ENCODE measurements at regions not wholly inside any gene's neighbourhood (a gene's known extent, or its start where the extent isn't known, plus 50 kb on each side); places are given as distances from the start of the nearest gene placed in this dataset.

DNA sequence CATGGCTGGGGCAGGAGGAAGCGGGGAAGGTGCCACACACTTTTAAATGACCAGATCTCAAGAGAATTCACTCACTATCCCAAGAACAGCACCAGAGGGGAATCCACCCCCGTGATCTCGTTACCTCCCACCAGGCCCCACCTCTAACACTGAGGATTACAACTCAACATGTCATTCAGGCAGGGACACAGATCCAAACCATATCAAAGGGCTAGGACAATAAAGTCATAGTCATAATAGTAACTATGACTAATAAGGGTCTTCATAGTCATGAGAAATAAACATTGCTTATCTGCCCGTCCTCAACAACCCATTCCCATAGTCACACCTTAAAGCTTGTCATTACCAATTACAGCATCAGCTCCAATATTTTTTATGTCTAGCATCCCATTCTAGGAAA is 65.3 kb upstream of the SMC2 start:
- no peaks in the 10 kb centered on the region for H3K27me3 ChIP-seq
- H3K4me1 ChIP-seq, result no peaks in the 10 kb centered on the region

More for the DNA sequence above, 65.3 kb upstream of the SMC2 start:
- no peak for DNase-seq
- Histone ChIP-seq H3K9me3 (replicated peaks) (no peaks in the 10 kb centered on the region), H3K36me3 (no peaks in the 10 kb centered on the region), H3K4me3 (no peak overlapping the region), H3K27ac (no peak overlapping the region)

All from SJCRH30 (cell line).